H9 (cell line): ENCODE measurements at regions not wholly inside any gene's neighbourhood (a gene's known extent, or its start where the extent isn't known, plus 50 kb on each side); places are given as distances from the start of the nearest gene placed in this dataset.

Source experiments
- DNase-seq: peaks from one replicate; pipeline ENCODE4 v3.0.0-alpha.2; 2017
- H2AFZ ChIP-seq: one replicate; pipeline ENCODE4 v1.6.1; 2013; ENCODE audit warnings: mild to moderate bottlenecking, low read length, control low read depth, moderate library complexity
- H2AK5ac ChIP-seq: 2 replicates; pipeline ENCODE4 v1.6.1; 2013; ENCODE audit warnings: low read length, control low read depth, mixed read lengths; ENCODE audit not compliant: insufficient read length
- H2BK120ac ChIP-seq: one replicate; pipeline ENCODE4 v1.6.1; 2013; ENCODE audit warnings: low read depth, mild to moderate bottlenecking, low read length, control low read depth, inconsistent platforms; ENCODE audit not compliant: poor library complexity, severe bottlenecking
- H2BK12ac ChIP-seq: 2 replicates; pipeline ENCODE4 v1.6.1; 2013; ENCODE audit warnings: low read length, control low read depth, mixed read lengths, low read depth; ENCODE audit not compliant: insufficient read length
- H2BK15ac ChIP-seq: 2 replicates; pipeline ENCODE4 v1.6.1; 2013; ENCODE audit warnings: low read depth, low read length, control low read depth
- H2BK20ac ChIP-seq: one replicate; pipeline ENCODE4 v1.6.1; 2013; ENCODE audit warnings: low read depth, mild to moderate bottlenecking, low read length, control low read depth, inconsistent platforms; ENCODE audit not compliant: poor library complexity, severe bottlenecking
- H2BK5ac ChIP-seq: 2 replicates; pipeline ENCODE4 v1.6.1; 2013; ENCODE audit warnings: low read length, control low read depth, mixed read lengths; ENCODE audit not compliant: insufficient read length
- H3K14ac ChIP-seq: 2 replicates; pipeline ENCODE4 v1.6.1; 2013; ENCODE audit warnings: low read length, control low read depth; ENCODE audit not compliant: insufficient read depth
- H3K18ac ChIP-seq: 2 replicates; pipeline ENCODE4 v1.6.1; 2013; ENCODE audit warnings: low read depth, mild to moderate bottlenecking, mixed read lengths, low read length, control low read depth; ENCODE audit not compliant: insufficient read length
- H3K23ac ChIP-seq: 2 replicates; pipeline ENCODE4 v1.6.1; 2013; ENCODE audit warnings: low read length, control low read depth, mixed read lengths, low read depth; ENCODE audit not compliant: insufficient read length
- H3K23me2 ChIP-seq: 2 replicates; pipeline ENCODE4 v1.6.1; 2013; ENCODE audit warnings: low read depth, mild to moderate bottlenecking, mixed read lengths, low read length, control low read depth; ENCODE audit not compliant: insufficient read length, poor library complexity, severe bottlenecking
- H3K27ac ChIP-seq: 2 replicates; pipeline ENCODE4 v1.5.1; 2013; ENCODE audit warnings: low read length, control low read depth, mixed read lengths, low read depth; ENCODE audit not compliant: insufficient read length
- H3K27me3 ChIP-seq: 2 replicates; pipeline ENCODE4 v1.6.1; 2013; ENCODE audit warnings: low read length, control low read depth, inconsistent platforms; ENCODE audit not compliant: insufficient read depth
- H3K4ac ChIP-seq: 2 replicates; pipeline ENCODE4 v1.6.1; 2013; ENCODE audit warnings: low read depth, mild to moderate bottlenecking, control low read depth, inconsistent platforms, low read length, moderate library complexity
- H3K4me1 ChIP-seq: 2 replicates; pipeline ENCODE4 v1.6.1; 2013; ENCODE audit warnings: low read length, control low read depth, inconsistent platforms; ENCODE audit not compliant: insufficient read depth
- H3K4me2 ChIP-seq: 2 replicates; pipeline ENCODE4 v1.6.1; 2013; ENCODE audit warnings: low read length, control low read depth, mixed read lengths; ENCODE audit not compliant: insufficient read length, insufficient read depth
- H3K56ac ChIP-seq: 2 replicates; pipeline ENCODE4 v1.6.1; 2013; ENCODE audit warnings: low read depth, mild to moderate bottlenecking, mixed read lengths, low read length, control low read depth; ENCODE audit not compliant: insufficient read length
- H3K79me1 ChIP-seq: 2 replicates; pipeline ENCODE4 v1.6.1; 2013; ENCODE audit warnings: low read depth, mild to moderate bottlenecking, moderate library complexity, low read length, control low read depth, inconsistent platforms; ENCODE audit not compliant: insufficient read depth, poor library complexity, severe bottlenecking
- H3K79me2 ChIP-seq: 2 replicates; pipeline ENCODE4 v1.6.1; 2013; ENCODE audit warnings: low read length, control low read depth, inconsistent platforms; ENCODE audit not compliant: insufficient read depth
- H3K9ac ChIP-seq: 2 replicates; pipeline ENCODE4 v1.6.1; 2013; ENCODE audit warnings: low read length, control low read depth, mixed read lengths; ENCODE audit not compliant: insufficient read length; ENCODE audit errors: extremely low read depth
- H3K9me3 ChIP-seq: one replicate; pipeline ENCODE4 v1.6.1; 2013; ENCODE audit warnings: low read depth, low read length, inconsistent platforms; ENCODE audit not compliant: control insufficient read depth
- H3T11ph ChIP-seq: one replicate; pipeline ENCODE4 v1.6.1; 2013; ENCODE audit warnings: mild to moderate bottlenecking, low read length, control low read depth, inconsistent platforms
- H4K20me1 ChIP-seq: one replicate; pipeline ENCODE4 v1.6.1; 2013; ENCODE audit not compliant: control insufficient read depth, insufficient read length, insufficient read depth
- H4K5ac ChIP-seq: 2 replicates; pipeline ENCODE4 v1.6.1; 2013; ENCODE audit warnings: low read depth, mild to moderate bottlenecking, mixed read lengths, low read length, control low read depth; ENCODE audit not compliant: insufficient read length
- H4K8ac ChIP-seq: replicated peaks from 2 replicates; pipeline ENCODE4 v1.6.1; 2013; ENCODE audit warnings: low read length, control low read depth, mixed read lengths, low read depth; ENCODE audit not compliant: insufficient read length
- H4K91ac ChIP-seq: 2 replicates; pipeline ENCODE4 v1.6.1; 2013; ENCODE audit warnings: low read depth, mild to moderate bottlenecking, moderate library complexity, mixed read lengths, low read length, control low read depth; ENCODE audit not compliant: insufficient read length
- H3K27ac Mint-ChIP-seq, 3 experiments: 2 replicates in 2 of 3; 3 replicates in 1 of 3; pipeline ENCODE4 v1.8.0; 2020 to 2021; ENCODE audit warnings: mixed read lengths in 3 of 3, mild to moderate bottlenecking in 1 of 3, moderate library complexity in 1 of 3
- H3K27me3 Mint-ChIP-seq: 2 replicates; pipeline ENCODE4 v1.8.0; 2021; ENCODE audit warnings: low read depth, mild to moderate bottlenecking, moderate library complexity, mixed read lengths
- H3K36me3 Mint-ChIP-seq, 3 experiments: 2 replicates in 2 of 3; 3 replicates in 1 of 3; pipeline ENCODE4 v1.8.0; 2020 to 2021; ENCODE audit warnings: low read depth in 3 of 3, mixed read lengths in 3 of 3; ENCODE audit not compliant: insufficient read depth in 1 of 3
- H3K4me1 Mint-ChIP-seq, 2 experiments: 2 replicates each; pipeline ENCODE4 v1.8.0; 2020; ENCODE audit warnings: mixed read lengths in 2 of 2
- H3K4me3 Mint-ChIP-seq, 2 experiments: 2 replicates in 1 of 2; 3 replicates in 1 of 2; pipeline ENCODE4 v1.8.0; 2020 to 2021; ENCODE audit warnings: mild to moderate bottlenecking in 2 of 2, mixed read lengths in 2 of 2, moderate library complexity in 1 of 2
- H3K9me3 Mint-ChIP-seq, 2 experiments: 2 replicates in 1 of 2; 3 replicates in 1 of 2; pipeline ENCODE4 v1.8.0; 2020; ENCODE audit warnings: mild to moderate bottlenecking in 2 of 2, mixed read lengths in 2 of 2, moderate library complexity in 1 of 2
- CTCF ChIP-seq: fragments of 200-600 bp; sonication (generic); conservative IDR thresholded peaks from 3 replicates; pipeline ENCODE4 v1.8.0; 2021; ENCODE audit warnings: antibody characterized with exemption, mild to moderate bottlenecking
- WGBS: extraction: QIAGEN DNeasy Blood & Tissue Kit; methylation state at CpG from one replicate; pipeline ENCODE4 v1.1.7; 2013; ENCODE audit warnings: missing lambda C conversion rate, low lambda C conversion rate, mixed read lengths; ENCODE audit not compliant: insufficient read length; ENCODE audit errors: extremely low coverage; 5-methylcytosine and 5-hydroxymethylcytosine counted together

GRCh38 chr10:61066661-61067344 lies 122.8 kb upstream of the RHOBTB1 start:
- no peaks in the 10 kb centered on the region for H3K9me3 Mint-ChIP-seq
- no peak overlapping the region for H3K4me3 Mint-ChIP-seq
- H3K23me2 ChIP-seq, result no peaks in the 10 kb centered on the region
- H2BK5ac ChIP-seq, result no peak overlapping the region
- H2BK15ac ChIP-seq, result no peak overlapping the region
- no peaks in the 10 kb centered on the region for H3K79me2 ChIP-seq
- no peak overlapping the region for H2AFZ ChIP-seq
- no peaks in the 10 kb centered on the region for H3K79me1 ChIP-seq
- no peak overlapping the region for H3K18ac ChIP-seq
- no CpG with 5 or more reads among the region's 7 CpGs for WGBS
- H4K20me1 ChIP-seq, result no peaks in the 10 kb centered on the region
- H3T11ph ChIP-seq, result no peak overlapping the region
- no peak overlapping the region for H3K9ac ChIP-seq
- no peak overlapping the region for H3K23ac ChIP-seq
- TF ChIP-seq CTCF, result no peak
- H3K27ac Mint-ChIP-seq, result no peak overlapping the region
- H3K4me1 ChIP-seq, result no peaks in the 10 kb centered on the region
- H2BK120ac ChIP-seq, result no peak overlapping the region
- H3K4ac ChIP-seq, result no peak overlapping the region
- H4K5ac ChIP-seq, result no peak overlapping the region
- no peak overlapping the region for H2BK12ac ChIP-seq
- no peak overlapping the region for H3K27ac ChIP-seq
- no peak overlapping the region for H3K4me2 ChIP-seq
- H3K56ac ChIP-seq, result no peak overlapping the region
- no peak overlapping the region for H2BK20ac ChIP-seq
- no peak overlapping the region for H4K91ac ChIP-seq
- DNase-seq, result no peak
- H3K14ac ChIP-seq, result no peak overlapping the region
- no peaks in the 10 kb centered on the region for H3K27me3 Mint-ChIP-seq
- no peaks in the 10 kb centered on the region for H3K9me3 ChIP-seq
- no peak overlapping the region for H2AK5ac ChIP-seq
- H3K36me3 Mint-ChIP-seq, result no peaks in the 10 kb centered on the region
- H3K4me1 Mint-ChIP-seq, result no peaks in the 10 kb centered on the region
- no peaks in the 10 kb centered on the region for H3K27me3 ChIP-seq
- no peak overlapping the region for H4K8ac ChIP-seq
